ENCODE measurements at regions not wholly inside any gene's neighbourhood (a gene's known extent, or its start where the extent isn't known, plus 50 kb on each side); places are given as distances from the start of the nearest gene placed in this dataset.

- ATAC-seq = no peak
- Mint-ChIP-seq H3K9me3 (ENCODE audit: low read depth) (peaks cover 5% of the 10 kb centered on the region), H3K27me3 (no peaks in the 10 kb centered on the region), H3K27ac (no peak overlapping the region), H3K36me3 (no peaks in the 10 kb centered on the region), H3K4me1 (no peaks in the 10 kb centered on the region), H3K4me3 (no peak overlapping the region)
- DNase-seq = no peak
- CTCF ChIA-PET = no interaction called here
Observed at GRCh38 chr7:49389871-49390479, 383.5 kb upstream of the VWC2 start.

DNA sequence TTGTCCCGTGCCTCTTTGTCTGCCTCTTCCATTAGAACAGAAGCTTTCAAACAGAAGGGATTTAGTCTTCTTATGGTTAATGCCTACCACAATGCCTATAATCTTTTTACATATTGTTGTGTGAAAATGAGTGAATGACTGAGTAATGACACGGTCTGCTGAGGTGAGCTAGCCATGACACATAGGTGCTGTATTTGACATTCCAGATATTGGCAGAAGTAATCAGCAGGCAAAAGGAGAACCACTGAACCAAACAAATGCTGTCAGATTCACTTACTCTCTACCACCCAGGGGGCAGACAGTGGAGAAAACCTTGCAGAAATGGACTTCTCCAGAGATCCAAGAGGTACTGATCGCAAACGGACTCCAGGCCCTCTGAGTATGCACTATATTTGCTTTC is 377.2 kb upstream of the VWC2 start:
- Mint-ChIP-seq H3K4me1 (no peaks in the 10 kb centered on the region), H3K36me3 (no peaks in the 10 kb centered on the region), H3K9me3 (ENCODE audit: low read depth) (peaks cover 4% of the 10 kb centered on the region), H3K27ac (no peak overlapping the region), H3K27me3 (no peaks in the 10 kb centered on the region), H3K4me3 (no peak overlapping the region)
- ATAC-seq = no peak
- no peak for DNase-seq
- CTCF ChIA-PET = no interaction called here

DNA sequence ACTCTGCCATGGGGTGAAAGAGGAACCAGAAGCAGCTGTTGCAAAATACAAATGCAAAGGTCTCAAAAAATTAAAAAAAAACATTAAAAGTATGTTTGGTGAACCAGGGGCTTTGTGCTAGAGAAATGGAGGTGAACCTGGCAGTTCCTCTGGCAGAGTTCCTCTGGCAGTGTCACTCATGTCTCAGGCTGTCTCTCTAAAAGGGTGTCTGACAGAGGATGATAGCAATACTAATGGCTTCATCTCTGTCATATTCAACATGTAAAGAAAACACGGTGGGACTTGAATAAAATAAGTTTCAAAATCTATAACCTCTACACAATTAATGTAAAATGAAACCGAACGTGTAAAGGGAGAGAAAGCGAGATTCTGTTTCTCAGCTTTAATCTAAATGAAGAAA is 375.7 kb upstream of the VWC2 start:
- Mint-ChIP-seq H3K36me3 (no peaks in the 10 kb centered on the region), H3K27me3 (no peaks in the 10 kb centered on the region), H3K9me3 (ENCODE audit: low read depth) (peaks cover 6% of the 10 kb centered on the region), H3K4me1 (no peaks in the 10 kb centered on the region), H3K4me3 (no peak overlapping the region), H3K27ac (no peak overlapping the region)
- CTCF ChIA-PET = no interaction called here
- ATAC-seq (no peak), DNase-seq (no peak)

- Mint-ChIP-seq H3K27ac (no peak overlapping the region), H3K4me1 (no peaks in the 10 kb centered on the region), H3K4me3 (no peak overlapping the region), H3K27me3 (no peaks in the 10 kb centered on the region), H3K9me3 (ENCODE audit: low read depth) (peaks cover 6% of the 10 kb centered on the region), H3K36me3 (no peaks in the 10 kb centered on the region)
- DNase-seq (no peak), ATAC-seq (no peak)
- CTCF ChIA-PET = no interaction called here
Observed at GRCh38 chr7:49398236-49398635, 375.2 kb upstream of the VWC2 start.

DNA sequence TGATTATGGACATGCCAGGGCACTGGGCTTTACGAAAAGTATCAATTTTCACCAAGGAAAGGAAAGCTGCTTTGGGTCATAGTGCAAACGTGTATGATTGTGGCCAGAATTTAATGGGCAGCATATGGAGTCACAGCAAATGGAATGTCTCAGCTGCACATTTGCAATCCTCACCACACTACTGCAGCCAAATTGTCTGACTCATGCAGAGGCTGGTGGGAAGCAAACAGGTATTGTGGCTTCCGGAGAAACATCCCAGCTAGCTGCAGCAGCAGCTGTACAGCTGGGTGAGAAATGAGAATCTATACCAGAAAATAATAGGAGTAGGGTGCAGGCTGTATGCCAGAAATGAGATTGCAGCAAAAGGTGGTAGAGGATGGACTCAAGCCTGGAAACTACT is 374.7 kb upstream of the VWC2 start:
- CTCF ChIA-PET = no interaction called here
- H3K9me3 Mint-ChIP-seq (ENCODE audit: low read depth) = peaks cover 6% of the 10 kb centered on the region

GRCh38 chr7:49400891-49401550 is 372.4 kb upstream of the VWC2 start:
- no peaks in the 10 kb centered on the region for H3K4me1 Mint-ChIP-seq
- H3K4me3 Mint-ChIP-seq = no peak overlapping the region
- no peaks in the 10 kb centered on the region for H3K36me3 Mint-ChIP-seq
- H3K27me3 Mint-ChIP-seq = no peaks in the 10 kb centered on the region
- CTCF ChIA-PET = no interaction called here
- no peak for DNase-seq
- no peak overlapping the region for H3K27ac Mint-ChIP-seq
- no peak for ATAC-seq
- peaks cover 6% of the 10 kb centered on the region for H3K9me3 Mint-ChIP-seq (ENCODE audit: low read depth)

More for the DNA sequence above, 374.7 kb upstream of the VWC2 start:
- H3K27me3 Mint-ChIP-seq = no peaks in the 10 kb centered on the region
- no peaks in the 10 kb centered on the region for H3K36me3 Mint-ChIP-seq
- H3K27ac Mint-ChIP-seq = no peak overlapping the region
- ATAC-seq (no peak), DNase-seq (no peak)
- H3K4me3 Mint-ChIP-seq = no peak overlapping the region
- H3K4me1 Mint-ChIP-seq = no peaks in the 10 kb centered on the region

DNA sequence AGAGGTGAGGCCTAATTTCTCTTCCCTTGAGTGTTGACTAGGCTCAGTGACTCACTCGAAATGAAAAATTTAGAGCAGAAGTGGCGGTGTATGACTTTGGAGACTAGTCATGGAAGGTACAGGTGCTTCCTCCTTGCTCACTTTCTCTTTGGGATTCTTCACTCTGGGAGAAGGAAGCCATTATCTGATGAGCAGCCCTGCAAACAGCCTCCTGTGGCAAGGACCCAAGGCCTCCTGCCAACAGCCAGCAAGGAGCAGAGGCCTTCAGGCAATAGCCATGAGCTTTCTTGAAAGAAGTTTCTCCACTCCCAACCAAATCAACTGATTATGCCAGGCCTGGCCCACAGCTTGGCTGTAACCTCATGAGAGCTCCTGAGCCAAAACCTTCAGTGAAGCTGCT is 369.6 kb upstream of the VWC2 start:
- Mint-ChIP-seq H3K36me3 (no peaks in the 10 kb centered on the region), H3K4me3 (no peak overlapping the region), H3K27me3 (no peaks in the 10 kb centered on the region), H3K4me1 (no peaks in the 10 kb centered on the region), H3K27ac (no peak overlapping the region), H3K9me3 (ENCODE audit: low read depth) (peaks cover 6% of the 10 kb centered on the region)
- DNase-seq (no peak), ATAC-seq (no peak)
- CTCF ChIA-PET = no interaction called here

GRCh38 chr7:49407205-49407604 is 366.2 kb upstream of the VWC2 start:
- Mint-ChIP-seq H3K27me3 (no peaks in the 10 kb centered on the region), H3K27ac (no peak overlapping the region), H3K4me1 (no peaks in the 10 kb centered on the region), H3K36me3 (no peaks in the 10 kb centered on the region), H3K4me3 (no peak overlapping the region), H3K9me3 (ENCODE audit: low read depth) (no peaks in the 10 kb centered on the region)
- DNase-seq = no peak
- CTCF ChIA-PET = interaction anchor here (1.0 kb wide), 1 partner anchor 15 kb away, joined by 3 read pairs; no protein-coding TSS in a partner anchor
- ATAC-seq = no peak

DNA sequence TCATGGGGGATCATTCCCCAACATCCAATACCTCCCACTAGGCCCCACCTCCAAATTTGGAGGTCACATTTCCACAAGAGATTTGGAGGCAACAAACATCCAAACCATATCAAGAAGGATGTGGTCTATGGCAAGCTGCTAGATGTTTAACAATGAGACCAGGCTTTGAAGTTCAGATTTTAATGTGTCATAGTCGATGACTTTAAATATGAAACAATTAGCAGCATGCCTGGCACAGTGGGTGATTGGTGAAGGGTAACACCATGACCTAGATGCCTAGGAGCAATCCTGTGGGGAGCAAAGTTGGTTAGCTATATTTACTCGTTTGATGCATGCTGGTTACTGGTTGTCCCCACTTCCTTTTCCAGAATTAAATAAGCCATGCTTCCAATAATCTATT is 356.4 kb upstream of the VWC2 start:
- H3K4me1 Mint-ChIP-seq = no peaks in the 10 kb centered on the region
- ATAC-seq = no peak
- H3K9me3 Mint-ChIP-seq (ENCODE audit: low read depth) = peaks cover 3% of the 10 kb centered on the region
- H3K36me3 Mint-ChIP-seq = no peaks in the 10 kb centered on the region
- no peak for DNase-seq
- CTCF ChIA-PET = no interaction called here
- H3K27ac Mint-ChIP-seq = no peak overlapping the region
- H3K4me3 Mint-ChIP-seq = no peak overlapping the region
- no peaks in the 10 kb centered on the region for H3K27me3 Mint-ChIP-seq

DNA sequence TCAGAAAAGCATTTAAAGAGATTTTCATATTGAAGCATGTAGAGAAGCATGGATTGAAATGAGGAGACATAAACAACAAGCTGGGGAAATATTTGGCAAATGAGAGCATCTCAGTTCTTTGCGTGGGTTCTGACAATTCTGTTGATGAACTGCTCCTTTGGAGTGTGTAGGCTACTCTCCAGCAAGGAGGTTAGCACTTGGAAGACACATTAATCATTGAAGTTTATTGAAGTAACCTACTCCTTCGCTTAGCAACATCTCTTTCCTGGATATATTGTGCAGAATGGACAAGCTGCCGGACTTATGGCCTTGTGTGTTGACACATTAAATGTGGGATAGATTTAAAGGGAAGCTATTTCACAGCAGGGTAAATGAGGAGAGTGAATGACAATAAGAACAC is 354.5 kb upstream of the VWC2 start:
- CTCF ChIA-PET = no interaction called here
- H3K27me3 Mint-ChIP-seq = no peaks in the 10 kb centered on the region
- DNase-seq (no peak), ATAC-seq (no peak)
- no peak overlapping the region for H3K27ac Mint-ChIP-seq
- H3K9me3 Mint-ChIP-seq (ENCODE audit: low read depth) = peaks cover 5% of the 10 kb centered on the region
- no peak overlapping the region for H3K4me3 Mint-ChIP-seq
- H3K4me1 Mint-ChIP-seq = no peaks in the 10 kb centered on the region
- no peaks in the 10 kb centered on the region for H3K36me3 Mint-ChIP-seq

- CTCF ChIA-PET = interaction anchor here (0.8 kb wide), 1 partner anchor 16 kb away, joined by 3 read pairs; no protein-coding TSS in a partner anchor
- no peak for DNase-seq
- Mint-ChIP-seq H3K36me3 (no peaks in the 10 kb centered on the region), H3K27me3 (no peaks in the 10 kb centered on the region), H3K4me3 (no peak overlapping the region), H3K27ac (no peak overlapping the region), H3K9me3 (ENCODE audit: low read depth) (peaks cover 9% of the 10 kb centered on the region), H3K4me1 (no peaks in the 10 kb centered on the region)
- ATAC-seq = no peak
Observed at GRCh38 chr7:49422564-49422963, 350.9 kb upstream of the VWC2 start.

DNA sequence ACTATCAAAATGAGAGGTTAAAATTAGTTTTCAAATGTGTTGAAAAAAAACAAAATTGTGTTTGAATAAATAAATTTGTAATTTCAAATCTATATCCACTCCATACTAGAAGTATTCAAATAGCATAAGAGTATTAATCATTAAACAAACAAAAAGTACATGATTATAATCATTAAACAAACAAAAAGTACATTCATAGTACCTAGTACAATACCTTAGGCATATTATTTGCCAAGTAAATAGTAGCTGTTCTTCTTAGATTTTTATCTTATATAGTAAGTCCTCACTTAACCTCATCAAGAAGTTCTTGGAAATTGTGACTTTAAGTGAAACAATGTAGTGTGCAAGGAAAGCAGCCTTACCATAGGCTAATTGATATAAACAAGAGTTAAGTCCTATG is 349.3 kb upstream of the VWC2 start:
- Mint-ChIP-seq H3K4me1 (no peaks in the 10 kb centered on the region), H3K36me3 (no peaks in the 10 kb centered on the region), H3K27me3 (no peaks in the 10 kb centered on the region), H3K4me3 (no peak overlapping the region), H3K27ac (no peak overlapping the region), H3K9me3 (ENCODE audit: low read depth) (peaks cover 9% of the 10 kb centered on the region)
- CTCF ChIA-PET = no interaction called here
- no peak for ATAC-seq
- no peak for DNase-seq

DNA sequence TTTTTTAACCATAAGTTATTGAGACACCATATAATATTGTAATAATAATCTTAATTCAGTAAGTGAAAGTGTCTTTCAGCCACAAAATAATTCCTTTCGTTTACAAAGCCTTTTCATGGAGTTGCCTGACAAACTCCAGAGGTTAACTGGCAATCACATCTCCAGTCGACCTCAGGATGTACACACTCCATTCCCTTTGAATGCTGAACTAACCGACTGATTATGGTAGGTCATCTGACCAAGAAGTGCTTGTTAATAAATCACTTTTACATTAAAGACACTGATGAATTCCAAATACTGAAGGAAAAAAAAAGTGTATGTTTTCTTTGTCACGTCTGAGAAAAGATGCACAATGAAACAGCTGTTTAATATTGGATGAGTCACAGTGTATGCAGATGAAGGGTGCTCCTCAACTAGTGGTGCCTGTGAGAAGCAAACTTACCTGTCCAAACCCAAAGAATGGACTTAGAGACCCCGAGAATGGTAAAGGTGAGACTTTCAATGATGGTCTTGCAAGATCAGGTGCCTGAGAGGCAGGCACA is 348.1 kb upstream of the VWC2 start:
- Mint-ChIP-seq H3K36me3 (no peaks in the 10 kb centered on the region), H3K9me3 (ENCODE audit: low read depth) (peaks cover 7% of the 10 kb centered on the region), H3K4me3 (no peak overlapping the region), H3K27me3 (no peaks in the 10 kb centered on the region), H3K27ac (no peak overlapping the region), H3K4me1 (no peaks in the 10 kb centered on the region)
- CTCF ChIA-PET = no interaction called here
- ATAC-seq (no peak), DNase-seq (no peak)

DNA sequence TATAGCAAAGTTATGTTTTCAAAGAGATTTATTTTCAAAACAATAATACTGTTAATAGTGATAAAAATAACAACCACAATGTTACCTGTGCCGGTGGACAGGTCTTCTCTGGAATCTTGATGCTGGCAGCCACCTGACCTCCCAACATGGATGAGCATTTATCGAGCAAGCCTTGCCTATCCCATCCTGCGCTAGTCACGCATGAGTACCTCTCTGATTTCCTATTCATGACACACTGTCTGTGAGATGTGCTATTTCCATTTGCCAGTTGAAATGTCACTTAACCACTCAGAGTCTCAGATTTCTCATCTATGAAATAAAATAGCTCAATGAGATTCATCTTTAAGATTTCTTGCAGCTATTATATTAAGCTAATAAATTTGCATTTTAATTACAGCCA is 341.2 kb upstream of the VWC2 start:
- ATAC-seq (no peak), DNase-seq (no peak)
- CTCF ChIA-PET = no interaction called here
- no peaks in the 10 kb centered on the region for H3K36me3 Mint-ChIP-seq
- H3K4me3 Mint-ChIP-seq = no peak overlapping the region
- peaks cover 2% of the 10 kb centered on the region for H3K9me3 Mint-ChIP-seq (ENCODE audit: low read depth)
- no peaks in the 10 kb centered on the region for H3K4me1 Mint-ChIP-seq
- H3K27me3 Mint-ChIP-seq = no peaks in the 10 kb centered on the region
- no peak overlapping the region for H3K27ac Mint-ChIP-seq

Data from activated CD8-positive, alpha-beta memory T cell treated with anti-CD3 and anti-CD28 coated beads, Interleukin-2, amount 10 ng/mL, durations not matched to agents 7 days and 5 days (primary cell).